Kidney (tissue), 13 donors: ENCODE measurements at regions not wholly inside any gene's neighbourhood (a gene's known extent, or its start where the extent isn't known, plus 50 kb on each side); places are given as distances from the start of the nearest gene placed in this dataset.
A peak's percentile ranks its signal among the peaks of the same experiment; 100 is the strongest.

Experiments
- DNase-seq, 5 donors: peaks; one replicate each; pipeline ENCODE4 v3.0.0-alpha.2; 2013 to 2020
- FAIRE-seq: peaks from 2 replicates; lab custom pipeline; 2012; peaks lifted over from hg19 to GRCh38; lab: Jason Lieb, UNC
- H3K27ac ChIP-seq, 2 donors: one replicate each; pipeline ENCODE4 v1.7.0; 2013; ENCODE audit warnings: low read depth in 2 of 2, low read length in 2 of 2, inconsistent platforms in 1 of 2
- H3K27me3 ChIP-seq: one replicate; pipeline ENCODE4 v1.7.1; 2013; ENCODE audit warnings: low read length, inconsistent platforms; ENCODE audit not compliant: control insufficient read depth, insufficient read depth
- H3K36me3 ChIP-seq, 3 donors: one replicate each; pipeline versions ENCODE4 v1.7.0 to v1.7.1; 2013; ENCODE audit warnings: low read length in 3 of 3, control low read depth in 1 of 3, inconsistent platforms in 1 of 3; ENCODE audit not compliant: insufficient read depth in 3 of 3, control insufficient read depth in 2 of 3
- H3K4me1 ChIP-seq, 3 donors: one replicate each; pipeline versions ENCODE4 v1.7.0 to v1.7.1; 2013; ENCODE audit warnings: low read length in 3 of 3, inconsistent platforms in 1 of 3, low read depth in 1 of 3; ENCODE audit not compliant: control insufficient read depth in 2 of 3, insufficient read depth in 2 of 3
- H3K4me3 ChIP-seq, 3 donors: one replicate each; pipeline versions ENCODE4 v1.7.0 to v1.8.1; 2013; ENCODE audit warnings: low read length in 3 of 3, control low read depth in 1 of 3, inconsistent platforms in 1 of 3
- H3K9ac ChIP-seq, 3 donors: one replicate each; pipeline versions ENCODE4 v1.7.0 to v1.7.1; 2013; ENCODE audit warnings: low read length in 3 of 3, control low read depth in 1 of 3, inconsistent platforms in 1 of 3
- H3K9me3 ChIP-seq, 3 donors: one replicate each; pipeline versions ENCODE4 v1.7.0 to v1.7.1; 2013; ENCODE audit warnings: low read length in 3 of 3, control low read depth in 1 of 3, inconsistent platforms in 1 of 3; ENCODE audit not compliant: control insufficient read depth in 2 of 3, insufficient read depth in 1 of 3
- intact Hi-C: fragments of 100-400 bp; cut with DNase I; formaldehyde crosslinking; loops from one replicate; pipeline ENCODE4 v1.11.1; 2022
- TF ChIP-seq, protein P1 (sequence below): IDR thresholded peaks from 3 replicates; pipeline ENCODE4 v1.5.1; 2012; ENCODE audit warnings: mild to moderate bottlenecking, moderate library complexity, borderline replicate concordance; ENCODE audit not compliant: insufficient read depth; ENCODE audit errors: extremely low read depth
- donor health status: control.
- donor health status: control.
- donor health status: control.
- donor health status: control.
- donor health status: control.
- donor health status: DM: yes; HTN: yes; CAD: no.
- donor health status: Normal renal cell carcinoma (clear cell type).

DNA sequence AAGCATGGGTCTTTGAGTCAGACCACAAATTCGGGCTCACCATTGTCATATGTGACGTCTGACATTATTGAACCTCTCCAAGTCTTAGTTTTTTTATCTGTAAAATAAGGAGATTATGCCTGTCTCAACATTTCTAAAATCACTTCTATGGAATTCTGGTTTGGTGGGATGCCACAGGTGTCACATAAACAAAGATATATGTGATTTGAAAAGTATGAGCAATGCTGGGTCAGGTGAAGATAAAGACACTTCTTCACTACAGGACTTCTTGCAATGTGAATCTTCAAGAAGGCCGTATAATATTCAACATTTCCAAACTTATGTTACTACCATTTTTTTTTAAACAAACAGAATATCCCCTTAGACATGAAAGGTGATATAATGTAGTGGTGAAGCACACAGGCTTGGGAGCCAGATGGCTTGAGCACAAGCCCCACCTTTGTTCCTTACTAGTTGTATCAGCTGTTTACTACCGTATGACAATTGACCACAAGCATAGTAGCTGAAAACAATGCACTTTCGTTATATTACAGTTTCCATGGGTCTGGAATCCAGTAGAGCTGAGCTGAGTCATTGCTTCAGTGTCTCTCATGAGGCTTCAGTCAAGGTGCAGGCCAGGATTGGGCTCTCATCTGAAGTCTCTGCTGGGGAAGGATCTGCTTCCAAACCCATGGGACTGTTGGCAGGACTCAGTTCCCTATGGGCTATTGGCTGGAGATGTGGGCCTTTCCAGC lies 87.7 kb downstream of the UTP18 start:
- H3K4me1 ChIP-seq = no peaks in the 10 kb centered on the region
- no peak overlapping the region for H3K4me3 ChIP-seq
- no peak overlapping the region for H3K27ac ChIP-seq
- H3K36me3 ChIP-seq = no peaks in the 10 kb centered on the region
- no peak overlapping the region for H3K9ac ChIP-seq
- TF ChIP-seq, protein P1, sequence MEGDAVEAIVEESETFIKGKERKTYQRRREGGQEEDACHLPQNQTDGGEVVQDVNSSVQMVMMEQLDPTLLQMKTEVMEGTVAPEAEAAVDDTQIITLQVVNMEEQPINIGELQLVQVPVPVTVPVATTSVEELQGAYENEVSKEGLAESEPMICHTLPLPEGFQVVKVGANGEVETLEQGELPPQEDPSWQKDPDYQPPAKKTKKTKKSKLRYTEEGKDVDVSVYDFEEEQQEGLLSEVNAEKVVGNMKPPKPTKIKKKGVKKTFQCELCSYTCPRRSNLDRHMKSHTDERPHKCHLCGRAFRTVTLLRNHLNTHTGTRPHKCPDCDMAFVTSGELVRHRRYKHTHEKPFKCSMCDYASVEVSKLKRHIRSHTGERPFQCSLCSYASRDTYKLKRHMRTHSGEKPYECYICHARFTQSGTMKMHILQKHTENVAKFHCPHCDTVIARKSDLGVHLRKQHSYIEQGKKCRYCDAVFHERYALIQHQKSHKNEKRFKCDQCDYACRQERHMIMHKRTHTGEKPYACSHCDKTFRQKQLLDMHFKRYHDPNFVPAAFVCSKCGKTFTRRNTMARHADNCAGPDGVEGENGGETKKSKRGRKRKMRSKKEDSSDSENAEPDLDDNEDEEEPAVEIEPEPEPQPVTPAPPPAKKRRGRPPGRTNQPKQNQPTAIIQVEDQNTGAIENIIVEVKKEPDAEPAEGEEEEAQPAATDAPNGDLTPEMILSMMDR = no peak
- DNase-seq (no peak), FAIRE-seq (no peak)
- no peaks in the 10 kb centered on the region for H3K27me3 ChIP-seq
- H3K9me3 ChIP-seq = no peaks in the 10 kb centered on the region
- intact Hi-C loops = no loop called here

DNA sequence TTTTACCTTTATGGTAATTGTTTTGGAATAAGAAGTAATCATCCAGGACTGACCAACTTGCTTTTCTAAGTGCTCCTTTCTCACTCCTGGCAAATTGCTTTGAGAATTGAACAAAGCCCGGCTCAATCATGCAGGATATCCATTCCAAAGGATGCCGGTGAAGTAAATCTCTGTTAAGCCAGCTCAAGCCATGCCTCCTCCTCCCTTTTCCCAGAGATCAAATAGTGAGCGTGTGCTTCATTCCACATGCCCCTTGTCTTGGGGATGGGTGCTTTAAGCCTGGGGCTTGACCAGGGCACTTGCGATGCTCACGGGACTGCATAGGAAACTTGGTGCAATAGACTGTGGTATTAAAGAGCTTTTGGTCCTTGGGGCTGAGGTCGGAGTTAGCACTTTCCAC lies 90.7 kb downstream of the UTP18 start:
- H3K27ac ChIP-seq = no peak overlapping the region
- no peaks in the 10 kb centered on the region for H3K9me3 ChIP-seq
- no peak for FAIRE-seq
- no peaks in the 10 kb centered on the region for H3K4me1 ChIP-seq
- H3K4me3 ChIP-seq = no peak overlapping the region
- DNase-seq = no peak
- intact Hi-C loops = no loop called here
- no peak overlapping the region for H3K9ac ChIP-seq
- H3K27me3 ChIP-seq = no peaks in the 10 kb centered on the region
- TF ChIP-seq, protein P1 = no peak
- no peaks in the 10 kb centered on the region for H3K36me3 ChIP-seq

DNA sequence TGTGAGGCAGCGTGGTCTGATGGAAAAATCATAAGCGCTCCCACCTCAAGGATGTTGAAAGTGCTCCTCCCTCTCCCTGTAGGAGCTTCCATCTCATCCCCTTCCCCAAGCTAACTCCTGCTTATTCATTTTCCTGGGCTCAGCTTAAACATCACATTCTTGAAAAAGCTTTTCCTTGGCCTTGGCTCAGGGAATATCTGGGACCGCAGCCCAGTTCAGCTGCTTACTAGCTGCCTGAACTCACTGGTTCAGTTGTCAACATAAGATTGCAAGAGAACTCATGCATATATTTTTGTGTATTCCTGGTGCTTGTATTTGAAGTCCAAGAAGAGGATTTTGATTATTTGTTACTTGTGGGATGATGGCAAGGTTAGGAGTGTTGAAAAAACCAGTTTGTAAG lies 91.5 kb downstream of the UTP18 start:
- H3K9ac ChIP-seq = no peak overlapping the region
- no peak overlapping the region for H3K27ac ChIP-seq
- DNase-seq (peak in 1 of 5 donors; percentile 70), FAIRE-seq (no peak)
- TF ChIP-seq, protein P1 = no peak
- intact Hi-C loops = no loop called here
- H3K36me3 ChIP-seq = no peaks in the 10 kb centered on the region
- H3K27me3 ChIP-seq = no peaks in the 10 kb centered on the region
- no peak overlapping the region for H3K4me3 ChIP-seq
- H3K4me1 ChIP-seq = no peaks in the 10 kb centered on the region
- H3K9me3 ChIP-seq = no peaks in the 10 kb centered on the region

DNA sequence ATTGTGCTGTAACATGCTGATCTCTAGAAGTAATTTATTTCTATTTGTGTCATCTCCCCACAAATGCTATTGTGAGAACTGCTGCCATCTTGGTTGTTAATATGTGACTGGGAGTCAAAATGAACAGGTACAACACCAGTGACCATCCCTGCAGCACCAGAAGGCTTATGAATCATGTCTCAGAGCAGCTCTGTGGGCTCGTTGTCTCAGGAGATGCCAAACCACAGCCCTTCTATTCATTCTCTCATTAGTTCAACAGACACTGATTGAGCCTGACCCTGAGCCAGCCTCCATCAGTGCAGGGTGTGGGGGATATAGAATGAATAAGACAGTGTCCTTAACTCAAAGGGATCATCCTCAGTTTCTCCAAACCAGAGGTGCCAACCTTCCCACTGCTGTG lies 92.5 kb downstream of the UTP18 start:
- TF ChIP-seq, protein P1 = no peak
- FAIRE-seq = no peak
- intact Hi-C loops = no loop called here

More for the DNA sequence above, 92.5 kb downstream of the UTP18 start:
- Histone ChIP-seq H3K9ac (no peak overlapping the region), H3K4me1 (no peaks in the 10 kb centered on the region), H3K4me3 (no peak overlapping the region), H3K27me3 (no peaks in the 10 kb centered on the region), H3K9me3 (no peaks in the 10 kb centered on the region), H3K27ac (no peak overlapping the region), H3K36me3 (no peaks in the 10 kb centered on the region)
- no peak for DNase-seq
